ENCODE measurements at regions not wholly inside any gene's neighbourhood (a gene's known extent, or its start where the extent isn't known, plus 50 kb on each side); places are given as distances from the start of the nearest gene placed in this dataset.

- DNase-seq (ENCODE audit: low read depth) = no peak
These were observed 75.5 kb upstream of the LRIG3 start for GRCh38 chr12:58995666-58996363.

GRCh38 chr12:58988643-58989344 lies 68.5 kb upstream of the LRIG3 start:
- no peak for DNase-seq (ENCODE audit: low read depth)

GRCh38 chr12:58981961-58982360 lies 61.7 kb upstream of the LRIG3 start:
- no peak for DNase-seq (ENCODE audit: low read depth)

- DNase-seq (ENCODE audit: low read depth) = no peak
These were observed 60.5 kb upstream of the LRIG3 start for GRCh38 chr12:58980768-58981167.

GRCh38 chr12:58978717-58979116 lies 58.4 kb upstream of the LRIG3 start:
- no peak for DNase-seq (ENCODE audit: low read depth)

GRCh38 chr12:58977476-58977875 lies 57.2 kb upstream of the LRIG3 start:
- DNase-seq (ENCODE audit: low read depth) = no peak

GRCh38 chr12:58976146-58976545 lies 55.8 kb upstream of the LRIG3 start:
- DNase-seq (ENCODE audit: low read depth) = no peak
